SHP77 treated with DMSO at 0.1 percent for 48 hours (cell line): ENCODE measurements at regions not wholly inside any gene's neighbourhood (a gene's known extent, or its start where the extent isn't known, plus 50 kb on each side); places are given as distances from the start of the nearest gene placed in this dataset.

Source experiments
- DNase-seq: peaks from one replicate; lab custom pipeline; 2025; lab: John Stamatoyannopoulos, UW

- DNase-seq, result no peak
Observed at GRCh38 chr4:24057915-24058559, 168.2 kb upstream of the PPARGC1A start.

DNA sequence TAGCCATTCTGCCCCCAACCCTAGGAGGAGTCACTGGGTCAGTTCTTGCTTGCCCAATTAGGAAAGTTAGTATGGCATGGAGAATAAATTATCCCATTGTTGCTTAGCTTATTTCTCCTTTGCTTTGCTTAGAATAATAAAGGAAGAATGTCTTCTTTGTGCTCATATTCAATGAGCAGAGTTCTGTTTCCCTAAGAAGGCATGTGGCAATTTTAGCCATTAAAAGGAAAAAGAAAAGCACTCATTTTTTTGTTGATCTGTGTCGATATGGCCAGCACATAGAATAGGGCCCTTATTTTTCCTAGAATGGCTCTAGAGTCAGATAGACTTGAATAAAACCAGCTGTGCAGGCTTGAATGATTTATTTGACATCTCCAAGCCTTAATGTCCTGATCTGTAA lies 166.4 kb upstream of the PPARGC1A start:
- no peak for DNase-seq

DNA sequence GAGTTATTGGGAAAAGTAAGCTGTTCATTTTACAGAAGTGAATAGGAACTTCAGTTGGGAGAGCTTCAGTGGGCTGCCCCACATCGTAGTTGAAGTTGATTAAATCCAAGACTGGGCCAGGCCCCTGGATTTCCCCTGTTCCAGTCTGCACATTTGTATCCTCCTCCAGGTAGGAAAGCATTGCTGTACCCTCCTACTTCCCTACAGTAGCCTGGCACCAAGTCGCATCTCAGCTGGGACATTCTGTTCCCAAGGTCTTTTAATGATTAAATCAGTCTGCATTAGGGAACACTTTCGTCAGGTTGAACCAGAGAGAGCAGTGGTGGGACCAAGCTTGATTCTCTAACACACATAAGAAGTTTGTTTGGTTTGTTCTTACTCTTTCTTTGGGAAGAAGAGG lies 165.8 kb upstream of the PPARGC1A start:
- no peak for DNase-seq

- DNase-seq, result no peak
Observed at GRCh38 chr4:24054910-24055309, 165.1 kb upstream of the PPARGC1A start.

DNA sequence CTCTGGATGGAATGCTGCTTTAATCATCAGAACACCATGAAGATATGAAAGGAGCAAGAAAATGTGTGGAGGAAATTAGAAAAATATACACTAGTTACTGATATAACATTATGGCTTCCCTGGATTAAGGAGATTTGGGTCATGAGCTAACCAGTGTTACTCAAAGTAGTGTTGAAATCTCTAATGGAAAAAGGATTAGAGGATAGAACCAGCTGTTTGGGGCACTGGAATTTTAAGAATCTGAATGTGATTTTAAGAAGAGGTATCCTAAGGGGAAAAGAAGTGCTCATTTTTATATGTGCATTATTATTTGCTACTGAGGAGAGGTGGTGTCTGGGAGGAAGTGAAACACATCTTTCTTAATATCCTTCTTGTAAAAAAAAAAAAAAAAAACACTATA lies 164.1 kb upstream of the PPARGC1A start:
- no peak for DNase-seq

GRCh38 chr4:24044610-24045589 lies 155.1 kb upstream of the PPARGC1A start:
- DNase-seq, result no peak

GRCh38 chr4:24042094-24042493 lies 152.2 kb upstream of the PPARGC1A start:
- DNase-seq, result no peak

- no peak for DNase-seq
Observed at GRCh38 chr4:24040811-24041210, 151.0 kb upstream of the PPARGC1A start.

- no peak for DNase-seq
Observed at GRCh38 chr4:24033626-24034025, 143.8 kb upstream of the PPARGC1A start.

- DNase-seq, result no peak
Observed at GRCh38 chr4:24032371-24032989, 142.6 kb upstream of the PPARGC1A start.

DNA sequence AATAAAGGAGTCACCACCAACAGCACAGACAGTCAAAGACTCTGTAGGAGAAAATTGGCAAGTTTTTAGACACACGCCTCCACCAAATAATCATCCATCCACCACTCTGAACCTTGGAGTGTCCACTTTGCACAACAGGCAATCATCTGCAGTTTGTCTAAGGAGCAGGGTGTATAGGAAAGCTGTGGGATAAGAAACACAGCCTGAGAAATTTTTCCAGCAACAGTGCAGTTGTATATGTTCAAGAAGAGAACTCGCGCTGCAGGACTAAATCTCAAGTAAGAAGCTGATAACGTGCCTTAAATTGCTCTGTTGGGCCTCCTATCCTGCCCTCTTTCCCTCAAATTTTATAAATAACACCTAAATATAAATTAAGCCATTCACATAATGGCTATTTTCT lies 136.7 kb upstream of the PPARGC1A start:
- DNase-seq, result no peak

DNA sequence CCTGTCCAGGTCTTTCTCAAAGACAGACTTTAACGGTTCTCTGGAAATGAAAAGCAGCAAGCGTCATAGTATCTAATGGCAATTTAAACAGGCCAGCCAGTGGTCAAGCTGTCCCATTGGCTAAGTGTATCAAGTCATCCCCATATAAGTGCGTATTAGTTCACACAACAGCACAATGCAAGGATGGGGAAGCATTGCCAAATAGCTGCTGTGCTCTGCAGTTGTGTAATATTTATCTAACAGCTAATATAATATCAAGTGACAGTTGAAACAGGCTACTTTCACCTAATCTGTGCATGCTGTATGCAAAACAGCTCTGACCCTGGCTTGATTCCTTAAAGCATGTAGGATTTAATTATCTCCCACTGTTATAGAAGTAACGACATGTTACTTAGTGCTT lies 134.8 kb upstream of the PPARGC1A start:
- DNase-seq, result peak; percentile 7

DNA sequence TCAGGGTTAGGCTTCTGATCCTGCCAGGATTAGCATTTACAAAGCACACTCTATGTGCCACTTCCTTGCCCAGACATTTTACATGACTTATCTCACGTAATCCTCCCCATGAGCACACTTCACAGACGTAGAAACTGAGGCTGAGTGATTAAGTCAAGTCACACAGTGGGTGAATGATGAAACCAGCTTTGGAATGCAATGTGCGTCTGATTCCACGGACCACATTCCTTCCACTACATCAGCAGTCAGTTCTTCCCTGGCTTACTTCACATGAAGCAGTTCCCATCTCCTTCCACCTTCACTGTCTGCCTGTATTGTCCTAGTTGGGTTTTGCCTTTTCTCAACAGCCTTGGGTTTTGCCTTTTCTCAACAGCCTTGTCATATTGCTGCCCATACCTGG lies 134.3 kb upstream of the PPARGC1A start:
- DNase-seq, result no peak

DNA sequence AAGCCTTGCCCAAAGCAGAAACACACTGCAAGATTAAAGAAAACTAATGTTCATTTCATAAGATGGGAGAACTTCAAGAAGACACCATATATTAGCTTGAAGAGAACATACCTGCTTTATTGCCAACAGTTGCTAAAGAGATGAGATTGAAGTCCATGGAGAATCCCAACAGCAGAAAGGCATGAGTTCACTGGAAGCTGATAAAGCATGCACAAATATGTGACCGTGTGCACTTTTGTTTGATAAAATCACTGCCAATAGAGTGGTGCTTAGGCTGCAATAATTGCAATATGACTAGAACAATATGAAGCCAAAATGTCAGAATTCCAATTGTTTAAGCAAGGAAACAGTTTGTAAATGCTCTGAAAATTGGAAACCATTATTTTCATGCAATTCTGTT lies 125.9 kb upstream of the PPARGC1A start:
- DNase-seq, result no peak

DNA sequence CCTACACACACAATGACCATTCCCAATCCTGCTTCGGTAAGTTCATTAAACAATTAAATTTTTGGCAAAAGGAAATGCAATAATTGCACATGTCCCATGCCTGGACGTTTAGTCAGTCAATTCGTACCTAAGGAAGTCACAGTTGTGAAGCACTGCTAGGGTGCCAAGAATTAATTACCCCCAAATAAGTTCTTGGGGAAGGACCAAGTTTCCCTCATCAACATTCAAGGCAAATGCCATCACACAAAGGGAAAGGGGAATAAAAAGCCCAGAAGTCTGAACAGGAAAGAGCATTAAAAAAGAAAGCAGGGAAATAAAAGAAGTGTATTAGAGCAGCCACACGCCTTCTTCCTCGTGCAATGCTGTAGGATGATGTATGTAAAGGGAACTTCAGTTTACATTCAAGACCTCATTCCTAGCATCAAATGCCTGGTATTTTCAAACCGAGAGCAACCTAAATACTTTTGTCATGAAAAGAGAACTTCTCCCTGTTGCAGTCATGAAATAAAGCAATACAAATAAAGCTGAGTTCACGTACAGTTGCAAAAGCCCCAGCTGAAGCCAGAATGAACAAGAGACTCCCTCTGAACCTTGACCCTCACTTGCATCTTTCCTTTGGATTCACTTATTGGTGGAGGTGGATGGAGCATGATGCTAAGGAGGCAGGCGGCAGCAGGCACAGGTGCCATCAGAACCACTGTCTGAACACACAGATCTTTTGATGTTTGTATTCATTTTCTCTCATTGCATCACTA lies 124.0 kb upstream of the PPARGC1A start:
- no peak for DNase-seq

GRCh38 chr4:24010994-24011393 lies 121.1 kb upstream of the PPARGC1A start:
- DNase-seq, result no peak

GRCh38 chr4:24010573-24010972 lies 120.7 kb upstream of the PPARGC1A start:
- no peak for DNase-seq

DNA sequence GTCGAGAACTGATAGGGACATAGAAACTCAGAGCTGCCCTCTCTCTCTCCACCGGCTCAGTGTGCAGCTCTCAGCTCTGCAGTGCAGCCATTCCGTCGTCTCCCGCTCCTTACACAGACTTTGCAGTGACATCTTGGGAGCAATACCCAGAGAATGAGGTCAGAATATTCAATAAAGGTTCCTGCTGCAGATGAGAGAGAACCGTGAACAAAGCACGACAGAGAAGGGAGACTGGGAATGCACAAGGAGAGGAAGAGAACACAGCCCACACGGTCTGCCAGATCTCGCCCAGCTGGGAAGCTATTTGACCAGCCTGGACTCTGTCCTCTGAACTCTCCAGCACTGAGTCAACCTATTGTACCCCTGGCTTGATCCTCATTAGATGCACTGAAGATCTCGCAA lies 118.0 kb upstream of the PPARGC1A start:
- no peak for DNase-seq

GRCh38 chr4:24006269-24006668 lies 116.4 kb upstream of the PPARGC1A start:
- DNase-seq, result no peak

DNA sequence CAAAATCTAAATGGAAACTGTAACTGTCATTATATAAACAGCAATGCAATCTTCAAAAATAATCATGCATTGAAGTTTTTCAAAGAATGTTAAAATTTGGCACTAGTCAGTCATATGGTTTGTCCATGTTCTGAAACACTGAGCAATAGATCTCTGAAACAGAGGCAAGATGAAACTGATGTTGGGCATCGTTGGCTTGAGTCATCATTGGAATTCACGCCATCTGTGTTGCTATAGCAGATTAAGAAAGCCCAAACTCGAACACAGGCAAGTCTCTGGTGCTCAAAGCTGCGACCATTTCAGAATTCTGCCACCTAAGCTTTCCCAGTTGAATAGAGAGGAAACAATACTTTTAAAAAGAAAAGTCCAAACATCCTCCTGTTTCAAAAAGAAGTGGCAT lies 114.1 kb upstream of the PPARGC1A start:
- DNase-seq, result no peak

GRCh38 chr4:24003496-24003895 lies 113.6 kb upstream of the PPARGC1A start:
- DNase-seq, result no peak

DNA sequence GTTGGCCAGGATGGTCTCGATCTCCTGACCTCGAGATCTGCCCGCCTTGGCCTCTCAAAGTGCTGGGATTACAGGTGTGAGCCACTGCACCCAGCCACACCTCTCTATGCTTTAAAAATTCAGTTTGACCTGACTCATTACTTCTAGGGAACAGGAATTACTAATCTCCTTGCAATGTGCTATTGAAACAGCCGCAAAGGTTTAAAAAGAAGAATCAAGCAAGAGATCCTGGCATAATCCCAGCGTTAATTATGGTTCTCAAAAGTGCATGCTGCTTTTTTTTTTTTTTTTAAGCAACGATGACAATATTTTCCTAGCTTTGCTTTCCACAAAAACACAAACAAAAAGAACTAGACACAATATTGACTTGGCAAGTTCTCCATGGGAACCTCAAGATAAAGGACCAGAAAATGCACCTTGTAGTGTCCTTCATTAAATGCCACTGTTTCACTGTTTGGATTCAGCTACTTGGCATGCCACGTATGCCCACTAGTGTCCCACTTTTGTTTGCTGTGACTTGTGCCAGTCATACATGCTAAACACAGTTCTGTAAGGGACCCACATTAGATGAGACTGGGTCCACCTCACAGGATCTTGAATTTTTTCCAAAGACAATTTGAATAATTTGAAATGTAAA lies 112.6 kb upstream of the PPARGC1A start:
- no peak for DNase-seq
